ENCODE measurements at regions not wholly inside any gene's neighbourhood (a gene's known extent, or its start where the extent isn't known, plus 50 kb on each side); places are given as distances from the start of the nearest gene placed in this dataset.

- Histone ChIP-seq H3K27ac (no peak overlapping the region), H3K9me3 (no peaks in the 10 kb centered on the region), H3K36me3 (ENCODE audit: insufficient read depth in 1 of 2, low read depth in 1 of 2) (no peaks in the 10 kb centered on the region), H3K27me3 (ENCODE audit: insufficient read depth in 3 of 3, low read length in 2 of 3) (no peaks in the 10 kb centered on the region), H3K4me1 (no peaks in the 10 kb centered on the region), H3K4me3 (no peak overlapping the region)
- intact Hi-C loops (cut with DNase I) = no loop called here
- ATAC-seq (no peak), DNase-seq (no peak)
- no peak for TF ChIP-seq CTCF (IDR thresholded peaks at IDR 0.05)
- 71 to 75% (median 74%) methylated on average over 2 of the region's 2 CpGs for WGBS, 3 donors
These were observed 150.5 kb upstream of the POU1F1 start for GRCh38 chr3:87426918-87427317.

GRCh38 chr3:87425056-87425455, 148.7 kb upstream of the POU1F1 start:
- Histone ChIP-seq H3K4me3 (no peak overlapping the region), H3K36me3 (ENCODE audit: insufficient read depth in 1 of 2, low read depth in 1 of 2) (no peaks in the 10 kb centered on the region), H3K9me3 (no peaks in the 10 kb centered on the region), H3K4me1 (no peaks in the 10 kb centered on the region), H3K27ac (no peak overlapping the region), H3K27me3 (ENCODE audit: insufficient read depth in 3 of 3, low read length in 2 of 3) (no peaks in the 10 kb centered on the region)
- no peak for TF ChIP-seq CTCF (IDR thresholded peaks at IDR 0.05)
- 65 to 69% (median 66%) methylated on average over 3 of the region's 3 CpGs for WGBS, 3 donors
- ATAC-seq = no peak
- intact Hi-C loops (cut with DNase I) = no loop called here
- no peak for DNase-seq

GRCh38 chr3:87423336-87423735, 147.0 kb upstream of the POU1F1 start:
- H3K4me3 ChIP-seq = no peak overlapping the region
- DNase-seq = no peak
- no peaks in the 10 kb centered on the region for H3K27me3 ChIP-seq (ENCODE audit: insufficient read depth in 3 of 3, low read length in 2 of 3)
- H3K4me1 ChIP-seq = no peaks in the 10 kb centered on the region
- H3K9me3 ChIP-seq = no peaks in the 10 kb centered on the region
- no peak overlapping the region for H3K27ac ChIP-seq
- no peak for ATAC-seq
- TF ChIP-seq CTCF (IDR thresholded peaks at IDR 0.05) = no peak
- WGBS, 3 donors = 73 to 86% (median 79%) methylated on average over 2 of the region's 2 CpGs
- intact Hi-C loops (cut with DNase I) = no loop called here
- no peaks in the 10 kb centered on the region for H3K36me3 ChIP-seq (ENCODE audit: insufficient read depth in 1 of 2, low read depth in 1 of 2)

- Histone ChIP-seq H3K27me3 (ENCODE audit: insufficient read depth in 3 of 3, low read length in 2 of 3) (no peaks in the 10 kb centered on the region), H3K9me3 (no peaks in the 10 kb centered on the region), H3K4me1 (no peaks in the 10 kb centered on the region), H3K36me3 (ENCODE audit: insufficient read depth in 1 of 2, low read depth in 1 of 2) (no peaks in the 10 kb centered on the region), H3K4me3 (no peak overlapping the region), H3K27ac (no peak overlapping the region)
- no peak for ATAC-seq
- DNase-seq = no peak
- intact Hi-C loops (cut with DNase I) = no loop called here
- TF ChIP-seq CTCF (IDR thresholded peaks at IDR 0.05) = no peak
These were observed 145.9 kb upstream of the POU1F1 start for GRCh38 chr3:87422333-87422732.

GRCh38 chr3:87420171-87420570, 143.8 kb upstream of the POU1F1 start:
- no peak for DNase-seq
- no peak for ATAC-seq
- Histone ChIP-seq H3K4me3 (no peak overlapping the region), H3K27me3 (ENCODE audit: insufficient read depth in 3 of 3, low read length in 2 of 3) (no peaks in the 10 kb centered on the region), H3K36me3 (ENCODE audit: insufficient read depth in 1 of 2, low read depth in 1 of 2) (no peaks in the 10 kb centered on the region), H3K9me3 (no peaks in the 10 kb centered on the region), H3K4me1 (no peaks in the 10 kb centered on the region), H3K27ac (no peak overlapping the region)
- intact Hi-C loops (cut with DNase I) = no loop called here
- TF ChIP-seq CTCF (IDR thresholded peaks at IDR 0.05) = no peak
